GM18502 (cell line): ENCODE measurements at regions not wholly inside any gene's neighbourhood (a gene's known extent, or its start where the extent isn't known, plus 50 kb on each side); places are given as distances from the start of the nearest gene placed in this dataset.
"Not testable (repeated sequence)": the region's sequence is repeated elsewhere in the genome, so short reads cannot be mapped to it uniquely, and the experiment has no call there.

ENCODE experiments used
- ATAC-seq: cut with Tn5 transposase; IDR thresholded peaks from one replicate; pipeline ENCODE4 v1.9.1; 2021; ENCODE audit warnings: mild to moderate bottlenecking; ENCODE audit not compliant: unreplicated experiment, poor library complexity

DNA sequence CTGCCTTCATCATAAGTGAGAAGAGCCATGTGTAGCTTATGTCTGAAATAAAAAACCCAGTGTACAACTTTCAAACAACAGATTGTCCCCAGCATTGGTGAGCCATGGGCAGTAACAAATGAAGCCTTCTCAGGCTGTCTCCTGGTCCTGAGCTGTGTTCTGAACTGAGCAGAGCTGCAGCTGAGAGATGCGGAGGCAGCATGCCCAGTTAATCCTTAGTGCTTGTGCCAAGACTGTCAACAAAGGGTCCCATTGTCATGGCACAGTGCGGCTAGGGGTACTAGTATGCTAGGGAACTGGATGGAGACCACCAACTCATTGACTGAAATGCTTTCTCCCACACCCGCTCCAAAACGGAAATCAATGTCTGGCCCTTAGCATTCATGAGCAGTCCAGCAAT lies 154.3 kb downstream of the RMST start:
- no peak for ATAC-seq

DNA sequence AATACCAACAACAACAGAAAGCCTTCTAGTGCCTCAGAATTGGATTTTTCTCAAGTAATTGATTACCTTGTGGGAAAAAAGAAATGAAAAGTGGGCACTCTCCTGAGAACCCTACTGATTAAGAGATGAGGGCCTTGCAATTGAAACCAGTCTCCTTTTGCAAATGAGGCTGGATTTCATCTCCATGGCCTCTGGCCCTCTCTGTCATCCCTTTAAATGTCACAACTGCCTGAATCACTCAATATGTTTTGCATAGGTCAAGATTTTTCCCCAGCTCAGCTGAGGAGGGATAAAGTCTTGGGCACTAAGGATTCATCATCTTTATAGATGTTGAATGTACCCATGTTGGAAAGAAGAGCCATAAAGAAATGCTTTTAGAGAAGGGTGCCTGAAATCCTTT lies 166.4 kb downstream of the RMST start:
- ATAC-seq: no peak

DNA sequence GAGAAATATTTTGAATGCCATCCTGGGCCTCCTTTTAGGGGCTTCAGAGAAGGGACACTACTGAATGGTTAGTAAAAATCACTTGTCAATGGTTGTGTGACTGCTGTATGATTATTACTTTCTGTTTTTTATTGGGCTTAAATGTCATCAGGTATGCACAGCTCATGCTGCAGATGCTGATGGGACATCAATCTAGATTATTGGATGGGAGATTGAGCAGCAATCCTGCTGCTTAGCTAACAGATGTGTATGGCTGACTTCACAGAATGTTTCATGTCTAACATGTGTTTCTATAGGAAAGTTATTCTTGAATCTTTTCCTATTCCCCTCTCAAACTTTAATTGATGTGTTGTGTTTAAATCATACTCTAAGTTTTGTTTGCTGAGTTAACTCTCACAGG lies 166.8 kb downstream of the RMST start:
- ATAC-seq: no peak

DNA sequence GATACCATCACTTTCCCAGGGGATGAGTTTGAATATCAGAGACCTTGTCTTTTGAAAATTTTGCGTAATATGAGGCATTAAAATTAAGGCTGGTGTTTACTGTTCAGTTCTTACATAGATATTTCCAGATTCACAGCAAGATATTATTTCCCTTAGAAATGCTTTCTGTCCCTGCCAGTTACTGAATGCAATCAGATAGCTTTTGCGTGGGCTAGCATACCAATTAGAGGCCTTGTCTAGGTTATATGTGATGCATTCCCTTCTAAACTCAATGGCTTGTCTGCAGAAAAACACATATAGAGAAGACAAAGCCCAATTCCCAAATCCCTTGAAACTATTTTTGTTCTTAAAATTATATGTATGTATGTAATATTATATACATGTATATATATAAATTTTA lies 167.8 kb downstream of the RMST start:
- ATAC-seq: no peak

DNA sequence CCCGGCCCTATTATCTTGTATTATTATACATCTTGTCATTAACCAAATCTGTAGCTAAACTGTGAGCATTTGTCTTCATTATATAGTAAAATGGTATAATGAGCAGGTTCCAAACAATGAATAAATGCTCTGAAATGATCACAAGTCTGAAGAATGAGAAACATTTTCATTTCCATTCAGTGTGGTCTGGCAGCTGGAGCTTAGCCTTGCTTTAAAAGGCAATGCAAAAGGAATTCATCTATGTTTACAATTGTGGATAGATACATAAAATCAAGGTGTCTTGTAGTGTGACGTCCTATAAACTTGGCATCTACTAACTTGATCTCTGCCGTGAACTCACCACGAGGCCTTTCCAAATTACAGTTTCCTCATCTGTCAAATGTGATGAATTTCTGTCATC lies 168.3 kb downstream of the RMST start:
- ATAC-seq: no peak

DNA sequence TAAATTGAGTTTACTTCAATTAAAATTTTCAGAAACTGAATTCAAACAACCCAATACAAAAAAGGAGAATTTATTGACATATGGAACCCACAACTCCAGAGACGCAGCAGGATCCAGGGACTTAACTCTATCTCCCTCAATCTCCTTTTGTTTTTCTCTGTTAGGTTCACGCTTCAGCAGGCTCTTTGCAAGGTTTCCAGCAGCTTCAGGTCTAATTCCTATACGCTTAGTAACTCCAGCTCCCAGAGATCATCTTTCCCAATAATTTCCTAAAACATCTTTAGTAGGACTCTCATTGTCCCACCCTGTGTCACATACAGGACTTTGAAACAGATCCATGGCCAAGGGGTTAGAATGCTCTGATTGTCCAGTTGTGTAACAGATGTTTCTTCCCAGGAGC lies 175.2 kb downstream of the RMST start:
- no peak for ATAC-seq

DNA sequence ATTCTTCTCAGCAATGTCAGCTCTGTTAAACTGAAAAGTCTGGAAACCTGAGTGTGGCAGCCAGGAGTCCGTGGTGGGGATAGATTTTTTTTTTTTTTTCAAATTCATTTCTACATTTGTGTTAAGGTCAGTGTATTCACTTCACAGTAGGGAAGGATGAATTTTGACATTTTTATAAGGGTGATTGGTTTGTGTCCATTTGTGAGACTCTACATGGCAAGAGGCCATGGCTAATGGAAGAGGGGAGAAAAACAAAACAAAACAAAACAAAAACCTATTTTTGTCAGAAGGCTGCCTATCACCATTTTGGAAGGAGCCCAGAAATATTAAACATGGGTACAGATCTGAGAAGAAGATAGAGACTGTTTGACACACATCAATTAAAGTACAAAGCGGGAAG lies 176.1 kb downstream of the RMST start:
- no peak for ATAC-seq

DNA sequence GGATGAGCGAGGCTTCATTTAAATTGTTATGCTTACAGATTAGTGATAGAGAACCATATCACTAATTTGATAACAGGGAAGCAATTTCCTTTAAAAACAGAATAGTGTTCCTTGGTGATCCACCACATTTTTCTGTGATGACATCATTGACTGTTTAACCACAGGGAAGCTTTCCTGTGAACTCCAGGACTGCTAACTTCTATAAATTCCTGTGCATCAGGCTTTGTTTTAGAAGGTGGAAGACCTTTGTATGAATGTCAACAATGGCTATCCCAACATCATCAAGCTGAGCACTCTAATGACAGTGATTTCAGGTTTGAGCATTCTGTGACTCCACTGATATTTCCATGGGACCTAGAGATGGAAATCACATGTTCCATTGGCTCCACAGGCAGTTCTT lies 177.1 kb downstream of the RMST start:
- no peak for ATAC-seq

DNA sequence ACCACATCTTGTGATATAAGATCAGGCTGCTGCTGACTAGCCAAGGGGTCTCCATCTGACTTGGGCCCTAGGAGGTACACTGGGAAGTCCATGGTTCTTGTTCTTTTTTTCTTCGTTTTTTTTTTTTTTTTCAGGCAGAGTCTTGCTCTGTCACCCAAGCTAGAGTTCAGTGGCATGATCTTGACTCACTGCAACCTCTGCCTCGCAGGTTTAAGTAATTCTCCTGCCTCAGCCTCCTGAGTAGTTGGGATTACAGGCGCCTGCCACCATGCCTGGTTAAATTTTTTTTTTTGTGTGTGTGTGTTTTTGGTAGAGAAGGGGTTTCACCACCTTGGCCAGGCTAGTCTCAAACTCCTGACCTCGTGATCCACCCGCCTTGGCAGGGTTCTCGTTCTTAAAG lies 178.2 kb downstream of the RMST start:
- no peak for ATAC-seq

DNA sequence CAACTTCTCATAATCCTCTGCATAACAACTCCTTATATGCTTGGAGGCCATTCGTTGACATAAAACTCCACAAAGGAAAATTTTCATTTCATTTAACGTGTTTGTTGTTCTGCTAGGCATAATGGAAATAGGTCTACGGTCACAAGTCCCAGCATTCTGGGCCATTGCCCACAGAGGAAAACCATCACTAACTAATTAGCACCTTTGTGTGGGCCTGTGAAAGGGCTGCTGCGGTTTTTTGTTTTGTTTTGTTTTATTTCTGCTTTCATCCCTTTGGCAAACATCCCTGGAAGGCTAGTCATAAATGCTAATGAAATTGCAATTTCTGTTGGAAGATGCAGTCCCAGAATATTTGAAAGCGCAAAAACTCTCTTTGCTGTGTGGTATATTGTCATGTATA lies 180.3 kb downstream of the RMST start:
- no peak for ATAC-seq

DNA sequence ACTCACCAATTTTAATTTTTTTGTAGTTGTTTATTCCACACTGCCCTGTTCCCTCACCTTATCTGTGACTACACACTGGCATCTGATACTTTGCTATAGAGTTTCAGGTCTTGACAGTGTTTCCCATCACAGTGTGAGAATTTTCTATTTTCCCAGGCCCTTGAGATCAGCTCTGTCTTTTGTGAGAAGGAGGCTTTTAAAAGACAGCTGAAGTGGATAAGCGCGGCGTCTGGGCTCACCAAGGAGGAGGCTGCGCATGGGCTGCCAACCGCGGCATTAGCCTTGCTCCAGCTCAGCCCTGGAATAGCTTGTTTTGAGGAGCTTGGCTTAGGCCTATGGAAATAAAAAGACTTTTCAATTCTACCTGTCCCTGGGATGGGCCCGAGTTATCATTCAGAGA lies 181.3 kb downstream of the RMST start:
- no peak for ATAC-seq

DNA sequence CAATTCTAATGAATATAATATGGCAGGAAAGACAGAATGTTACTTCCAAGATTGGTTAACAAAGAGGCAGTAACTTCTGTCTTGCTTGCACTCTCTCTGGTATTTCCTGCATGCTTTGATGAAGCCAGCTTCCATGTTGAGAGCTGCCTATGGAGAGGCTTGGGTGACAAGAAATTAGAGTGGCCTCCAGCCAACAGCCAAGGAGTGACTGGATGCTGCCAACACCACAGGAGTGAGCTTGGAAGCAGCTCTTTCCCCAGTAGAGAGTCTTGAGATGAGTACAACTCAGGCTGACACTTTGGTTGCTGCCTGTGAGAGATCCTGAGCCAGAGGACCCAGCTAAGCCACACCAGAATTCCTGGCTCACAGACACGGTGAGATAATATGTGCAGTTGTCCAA lies 183.1 kb downstream of the RMST start:
- ATAC-seq: no peak

DNA sequence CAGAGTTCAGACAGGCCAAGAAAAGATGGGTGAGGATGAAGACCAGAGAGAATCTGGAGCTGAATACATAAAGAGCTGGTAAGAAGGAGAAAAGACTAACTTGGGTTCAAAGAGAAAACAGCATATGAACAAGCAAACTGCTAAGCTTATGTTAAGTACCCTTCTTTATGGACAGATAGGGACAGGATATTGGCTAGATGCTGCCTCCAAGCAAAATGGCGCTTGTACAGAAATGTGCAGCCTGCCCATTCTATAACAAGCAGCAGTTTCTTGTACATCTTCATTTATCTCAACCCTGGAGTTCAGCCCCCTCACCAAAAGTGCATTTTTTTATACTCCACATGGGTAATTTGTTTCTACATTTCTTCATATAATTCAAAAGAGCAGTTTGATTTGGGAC lies 184.5 kb downstream of the RMST start:
- ATAC-seq: no peak

DNA sequence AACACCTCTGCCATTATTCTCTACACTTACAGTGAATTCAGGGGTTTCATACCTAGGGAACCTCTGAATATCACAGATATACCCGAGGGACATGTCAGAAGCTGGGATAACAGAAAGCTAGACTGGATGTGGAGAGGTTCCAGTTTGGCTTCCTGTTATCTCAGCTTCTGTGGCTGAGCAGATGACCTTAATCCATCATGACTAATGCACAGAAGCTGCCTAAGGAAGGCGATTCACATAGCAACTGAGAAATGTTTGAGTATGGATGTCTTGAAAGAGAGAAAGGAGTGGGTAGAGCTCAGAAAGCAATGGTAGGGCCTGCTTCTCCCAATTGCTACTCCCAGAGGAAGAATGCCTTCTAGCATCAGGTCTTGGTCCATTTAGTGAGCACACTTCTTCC lies 187.6 kb downstream of the RMST start:
- ATAC-seq: no peak

DNA sequence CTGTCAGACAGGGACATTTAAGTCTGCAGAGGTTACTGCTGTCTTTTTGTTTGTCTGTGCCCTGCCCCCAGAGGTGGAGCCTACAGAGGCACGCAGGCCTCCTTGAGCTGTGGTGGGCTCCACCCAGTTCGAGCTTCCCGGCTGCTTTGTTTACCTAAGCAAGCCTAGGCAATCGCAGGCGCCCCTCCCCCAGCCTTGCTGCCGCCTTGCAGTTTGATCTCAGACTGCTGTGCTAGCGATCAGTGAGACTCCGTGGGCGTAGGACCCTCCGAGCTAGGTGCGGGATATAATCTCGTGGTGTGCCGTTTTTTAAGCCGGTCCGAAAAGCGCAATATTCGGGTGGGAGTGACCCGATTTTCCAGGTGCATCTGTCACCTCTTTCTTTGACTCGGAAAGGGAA lies 193.9 kb downstream of the RMST start:
- not testable (repeated sequence) for ATAC-seq

DNA sequence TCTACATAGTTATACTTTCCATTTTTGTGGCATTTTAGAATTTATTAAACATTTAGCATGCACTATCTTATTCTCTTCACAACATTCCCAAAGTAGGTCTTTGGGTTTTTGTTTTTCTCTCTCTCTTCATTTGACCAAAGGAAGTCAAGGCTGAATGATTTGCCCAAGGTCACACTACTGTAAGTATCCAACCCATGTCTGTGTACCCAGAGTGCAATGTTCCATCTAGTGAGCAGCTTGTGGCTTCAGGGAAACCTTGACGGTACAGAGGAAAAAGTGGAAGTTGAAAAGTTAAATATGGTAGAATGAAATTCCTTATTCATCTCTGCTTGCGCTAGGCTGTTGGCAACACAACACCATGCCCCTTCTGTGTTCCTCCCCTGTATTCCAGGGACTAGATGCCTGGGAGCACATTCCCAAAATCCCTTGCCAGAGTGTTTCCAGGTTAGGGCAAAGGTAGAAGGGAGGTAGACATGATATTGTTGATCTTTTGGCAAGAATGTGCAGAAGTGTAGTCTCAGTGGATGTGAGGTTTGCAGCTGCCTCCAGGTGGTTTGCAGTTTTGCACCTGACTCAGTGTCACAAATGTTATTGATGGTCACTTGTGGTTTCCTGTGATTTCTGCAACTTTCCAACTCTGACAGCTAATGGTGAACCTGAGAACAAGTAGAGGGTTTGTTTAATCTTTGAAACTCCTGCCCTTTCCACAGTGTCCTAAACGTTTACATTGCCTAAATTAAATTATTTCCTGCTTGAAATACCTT lies 196.7 kb downstream of the RMST start:
- ATAC-seq: no peak

DNA sequence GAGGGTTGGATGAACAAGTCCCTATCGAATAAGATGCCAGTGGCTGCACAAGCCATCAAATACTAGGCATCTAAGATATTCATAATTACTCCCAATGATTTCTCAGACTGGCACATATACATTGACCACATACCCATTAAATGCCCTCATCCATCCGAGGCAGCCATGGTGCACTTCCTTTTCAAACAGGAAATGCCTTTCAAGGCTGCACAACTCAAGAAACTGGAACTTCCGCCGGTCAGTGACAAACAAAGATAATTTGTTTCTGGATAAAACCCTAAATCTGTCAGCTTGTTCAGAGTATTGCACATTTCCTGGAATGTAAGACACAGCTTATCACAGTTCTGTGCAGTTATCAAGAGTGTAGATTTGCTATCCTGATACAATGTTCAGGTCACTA lies 203.7 kb downstream of the RMST start:
- ATAC-seq: no peak

DNA sequence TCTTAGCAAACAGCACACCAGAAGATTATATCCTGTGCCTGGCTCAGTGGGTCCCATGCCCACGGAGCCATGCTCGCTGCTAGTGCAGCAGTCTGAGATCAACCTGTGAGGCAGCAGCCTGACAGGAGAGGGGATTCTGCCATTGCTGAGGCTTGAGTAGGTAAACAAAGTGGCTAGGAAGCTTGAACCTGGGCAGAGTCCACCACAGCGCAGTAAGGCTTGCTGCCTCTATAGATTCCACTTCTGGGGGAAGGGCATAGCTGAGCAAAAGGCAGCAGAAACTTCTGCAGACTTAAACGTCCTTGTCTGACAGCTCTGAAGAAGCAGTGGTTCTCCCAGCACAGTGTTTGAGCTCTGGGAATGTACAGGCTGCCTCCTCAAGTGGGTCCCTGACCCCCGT lies 210.3 kb downstream of the RMST start:
- no peak for ATAC-seq

DNA sequence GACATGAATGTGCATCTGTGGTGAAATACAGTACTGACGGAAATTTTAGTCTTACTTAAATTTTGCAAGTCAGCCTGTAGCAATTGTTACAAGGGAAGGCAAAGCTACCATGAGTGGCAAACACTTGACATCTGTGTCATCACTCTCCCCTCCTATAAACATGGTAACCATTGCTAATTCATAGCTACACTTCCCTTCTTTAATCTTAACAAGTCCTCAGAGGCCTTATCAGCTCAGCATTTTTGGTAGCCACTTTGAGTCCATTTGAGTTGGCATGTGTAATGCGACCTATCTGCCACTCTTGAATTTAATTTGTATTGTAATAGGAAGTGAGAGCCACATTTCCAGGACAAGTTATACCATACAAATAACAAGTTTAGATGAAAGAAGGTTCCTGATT lies 218.1 kb downstream of the RMST start:
- no peak for ATAC-seq

DNA sequence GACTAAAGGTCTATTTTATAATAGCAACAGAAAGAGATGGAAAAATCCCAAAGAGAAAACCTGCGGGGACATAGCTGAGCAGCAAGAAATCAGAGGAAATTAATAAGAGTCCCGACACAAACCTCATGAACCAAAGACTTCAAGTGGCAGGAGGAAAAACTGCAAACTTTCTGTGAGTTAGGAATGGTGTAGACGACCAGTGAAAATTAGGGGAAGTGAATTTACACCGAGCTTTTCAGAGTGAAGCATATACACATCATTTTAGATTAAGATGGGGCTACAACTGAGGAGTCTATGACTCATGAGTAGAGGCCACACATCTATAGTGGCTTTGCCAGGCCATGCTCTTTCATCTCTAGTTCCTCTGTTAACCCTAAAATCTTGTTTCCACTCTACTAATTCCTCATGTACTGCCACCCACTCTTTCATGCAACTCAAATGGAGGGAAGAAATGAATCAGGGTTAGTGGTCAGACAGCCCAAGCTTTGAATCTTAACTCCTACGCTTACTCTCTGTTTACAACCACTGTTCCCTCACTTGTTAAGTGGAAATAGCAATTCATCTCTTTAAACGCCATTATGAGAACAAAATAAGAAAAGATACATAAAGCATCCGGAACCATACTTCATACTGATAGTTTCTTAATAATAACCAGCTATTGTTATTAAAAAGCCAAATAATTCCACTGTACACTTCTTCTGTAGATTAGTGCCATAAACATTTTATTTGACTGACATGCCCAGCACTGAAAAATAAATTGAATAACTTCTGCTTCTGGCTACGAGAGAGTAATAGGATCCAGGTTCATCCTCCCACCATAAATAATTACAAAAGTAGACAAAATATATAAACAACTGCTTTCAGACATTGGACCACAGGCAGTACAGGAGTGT lies 219.3 kb downstream of the RMST start:
- peak; percentile 67 for ATAC-seq

DNA sequence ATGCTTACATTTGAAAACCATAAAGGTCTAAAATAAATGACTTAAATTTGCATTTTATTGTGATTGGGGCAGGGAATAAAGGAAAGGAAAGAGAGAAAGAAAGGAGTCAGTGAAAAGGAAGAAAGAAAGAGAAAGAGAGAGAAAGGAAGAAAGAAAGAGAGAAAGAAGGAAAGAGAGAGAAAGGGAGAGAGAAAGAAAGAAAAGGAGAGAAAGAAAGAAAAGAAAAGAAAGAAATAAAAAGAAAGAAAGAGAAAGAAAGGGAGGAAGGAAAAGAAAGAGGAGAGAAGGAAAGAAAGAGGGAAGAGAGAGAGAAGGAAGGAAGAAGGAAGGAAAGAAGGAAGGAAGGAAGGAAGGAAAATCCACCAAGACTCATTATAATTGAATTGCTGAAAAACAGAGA lies 222.8 kb downstream of the RMST start:
- ATAC-seq: no peak

DNA sequence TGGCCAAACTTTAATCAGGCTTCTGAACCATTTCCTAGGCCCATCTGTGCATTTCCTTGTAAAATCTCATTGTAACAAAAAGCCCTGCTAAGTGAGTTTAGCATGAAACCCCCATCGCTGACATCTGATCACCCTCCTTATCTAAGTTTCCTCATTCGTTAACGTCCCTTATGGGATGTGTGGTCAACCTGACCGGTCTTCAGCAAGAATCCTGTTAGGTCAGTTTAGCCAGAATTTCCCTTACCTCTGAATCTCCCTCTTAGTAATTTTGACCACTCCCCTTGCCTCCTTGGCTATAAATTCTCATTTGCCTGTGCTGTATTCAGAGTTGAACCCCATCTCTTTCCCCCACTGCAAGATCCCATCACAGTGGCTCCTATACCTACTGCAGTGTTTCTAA lies 239.3 kb downstream of the RMST start:
- no peak for ATAC-seq
